Ishikawa (cell line): ENCODE measurements at regions not wholly inside any gene's neighbourhood (a gene's known extent, or its start where the extent isn't known, plus 50 kb on each side); places are given as distances from the start of the nearest gene placed in this dataset.

Experiments used
- EP300 ChIP-seq: IDR thresholded peaks from 2 replicates; pipeline ENCODE4 v1.6.1; 2012; ENCODE audit warnings: borderline replicate concordance
- YY1 ChIP-seq: IDR thresholded peaks from 2 replicates; pipeline ENCODE4 v1.6.1; 2012; ENCODE audit warnings: low read depth
- TF ChIP-seq, protein P1 (sequence below): IDR thresholded peaks from 2 replicates; pipeline ENCODE4 v1.6.1; 2012; ENCODE audit warnings: low read depth, mild to moderate bottlenecking

DNA sequence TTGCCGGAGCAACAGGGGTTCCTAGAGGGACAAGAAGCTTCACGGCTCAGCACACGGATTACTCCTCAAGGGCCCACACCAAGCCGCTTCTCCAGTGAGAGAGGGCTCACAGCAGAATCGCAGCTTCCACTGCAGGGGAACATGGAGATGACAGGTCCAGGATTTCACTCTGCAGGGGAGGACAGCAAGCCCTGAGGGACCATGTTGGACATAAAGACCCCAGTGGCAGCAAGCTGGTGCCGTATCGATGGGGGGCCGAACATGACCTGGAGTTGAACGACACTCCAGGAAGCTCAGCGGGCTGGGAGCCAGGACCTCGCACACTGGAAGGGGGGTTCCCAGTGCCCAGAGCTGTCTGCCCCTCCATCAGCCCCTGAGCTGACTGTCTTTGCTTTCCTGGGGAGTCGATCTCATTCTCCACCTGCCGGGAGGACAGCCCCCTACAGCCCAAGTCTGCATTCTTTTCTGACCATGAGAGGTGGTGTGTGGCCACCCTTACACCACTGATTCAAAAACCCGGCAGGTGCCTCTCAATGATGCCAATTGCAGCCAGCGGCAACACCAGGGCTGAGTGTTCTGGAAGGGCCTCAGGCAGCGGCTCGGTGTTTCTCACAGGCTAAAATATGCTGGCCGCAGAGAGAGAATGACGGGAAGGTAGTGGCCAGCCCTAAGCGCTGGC lies 194.5 kb upstream of the CDH4 start:
- no peak for TF ChIP-seq EP300
- TF ChIP-seq, protein P1, sequence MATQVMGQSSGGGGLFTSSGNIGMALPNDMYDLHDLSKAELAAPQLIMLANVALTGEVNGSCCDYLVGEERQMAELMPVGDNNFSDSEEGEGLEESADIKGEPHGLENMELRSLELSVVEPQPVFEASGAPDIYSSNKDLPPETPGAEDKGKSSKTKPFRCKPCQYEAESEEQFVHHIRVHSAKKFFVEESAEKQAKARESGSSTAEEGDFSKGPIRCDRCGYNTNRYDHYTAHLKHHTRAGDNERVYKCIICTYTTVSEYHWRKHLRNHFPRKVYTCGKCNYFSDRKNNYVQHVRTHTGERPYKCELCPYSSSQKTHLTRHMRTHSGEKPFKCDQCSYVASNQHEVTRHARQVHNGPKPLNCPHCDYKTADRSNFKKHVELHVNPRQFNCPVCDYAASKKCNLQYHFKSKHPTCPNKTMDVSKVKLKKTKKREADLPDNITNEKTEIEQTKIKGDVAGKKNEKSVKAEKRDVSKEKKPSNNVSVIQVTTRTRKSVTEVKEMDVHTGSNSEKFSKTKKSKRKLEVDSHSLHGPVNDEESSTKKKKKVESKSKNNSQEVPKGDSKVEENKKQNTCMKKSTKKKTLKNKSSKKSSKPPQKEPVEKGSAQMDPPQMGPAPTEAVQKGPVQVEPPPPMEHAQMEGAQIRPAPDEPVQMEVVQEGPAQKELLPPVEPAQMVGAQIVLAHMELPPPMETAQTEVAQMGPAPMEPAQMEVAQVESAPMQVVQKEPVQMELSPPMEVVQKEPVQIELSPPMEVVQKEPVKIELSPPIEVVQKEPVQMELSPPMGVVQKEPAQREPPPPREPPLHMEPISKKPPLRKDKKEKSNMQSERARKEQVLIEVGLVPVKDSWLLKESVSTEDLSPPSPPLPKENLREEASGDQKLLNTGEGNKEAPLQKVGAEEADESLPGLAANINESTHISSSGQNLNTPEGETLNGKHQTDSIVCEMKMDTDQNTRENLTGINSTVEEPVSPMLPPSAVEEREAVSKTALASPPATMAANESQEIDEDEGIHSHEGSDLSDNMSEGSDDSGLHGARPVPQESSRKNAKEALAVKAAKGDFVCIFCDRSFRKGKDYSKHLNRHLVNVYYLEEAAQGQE: no peak
- TF ChIP-seq YY1: no peak
